ENCODE measurements at regions not wholly inside any gene's neighbourhood (a gene's known extent, or its start where the extent isn't known, plus 50 kb on each side); places are given as distances from the start of the nearest gene placed in this dataset.

GRCh38 chr3:5312290-5312689, 124.8 kb downstream of the EDEM1 start:
- no peak overlapping the region for H3K4me3 ChIP-seq (ENCODE audit: low read length)
- no peak for DNase-seq (ENCODE audit: low read depth)
- TF ChIP-seq, protein P1, sequence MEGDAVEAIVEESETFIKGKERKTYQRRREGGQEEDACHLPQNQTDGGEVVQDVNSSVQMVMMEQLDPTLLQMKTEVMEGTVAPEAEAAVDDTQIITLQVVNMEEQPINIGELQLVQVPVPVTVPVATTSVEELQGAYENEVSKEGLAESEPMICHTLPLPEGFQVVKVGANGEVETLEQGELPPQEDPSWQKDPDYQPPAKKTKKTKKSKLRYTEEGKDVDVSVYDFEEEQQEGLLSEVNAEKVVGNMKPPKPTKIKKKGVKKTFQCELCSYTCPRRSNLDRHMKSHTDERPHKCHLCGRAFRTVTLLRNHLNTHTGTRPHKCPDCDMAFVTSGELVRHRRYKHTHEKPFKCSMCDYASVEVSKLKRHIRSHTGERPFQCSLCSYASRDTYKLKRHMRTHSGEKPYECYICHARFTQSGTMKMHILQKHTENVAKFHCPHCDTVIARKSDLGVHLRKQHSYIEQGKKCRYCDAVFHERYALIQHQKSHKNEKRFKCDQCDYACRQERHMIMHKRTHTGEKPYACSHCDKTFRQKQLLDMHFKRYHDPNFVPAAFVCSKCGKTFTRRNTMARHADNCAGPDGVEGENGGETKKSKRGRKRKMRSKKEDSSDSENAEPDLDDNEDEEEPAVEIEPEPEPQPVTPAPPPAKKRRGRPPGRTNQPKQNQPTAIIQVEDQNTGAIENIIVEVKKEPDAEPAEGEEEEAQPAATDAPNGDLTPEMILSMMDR (conservative IDR thresholded peaks at IDR 0.05; ENCODE audit: low read length): no peak

DNA sequence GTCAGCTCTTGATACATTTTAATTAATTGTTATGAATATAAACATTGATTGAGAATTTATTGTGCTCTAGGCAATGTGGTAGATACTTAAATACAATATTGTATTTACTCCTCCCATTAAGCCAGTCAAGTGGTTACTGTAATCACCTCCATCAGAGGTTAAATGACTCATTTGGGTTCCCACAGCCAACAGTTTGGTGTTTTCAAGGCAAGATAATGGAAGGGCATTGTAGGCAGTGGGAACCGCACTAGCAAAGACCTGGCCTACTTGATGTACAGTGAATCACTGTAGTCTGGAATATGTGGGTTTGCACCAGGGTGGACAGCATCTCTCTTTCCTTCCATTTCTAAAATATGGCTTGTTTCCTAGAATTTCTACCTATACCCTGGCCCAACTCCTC, 127.4 kb downstream of the EDEM1 start:
- TF ChIP-seq, protein P1 (conservative IDR thresholded peaks at IDR 0.05; ENCODE audit: low read length): no peak
- no peak for DNase-seq (ENCODE audit: low read depth)
- H3K4me3 ChIP-seq (ENCODE audit: low read length): no peak overlapping the region

GRCh38 chr3:5317557-5317956, 130.1 kb downstream of the EDEM1 start:
- TF ChIP-seq, protein P1 (conservative IDR thresholded peaks at IDR 0.05; ENCODE audit: low read length): no peak
- H3K4me3 ChIP-seq (ENCODE audit: low read length): no peak overlapping the region
- peak; percentile 66 for DNase-seq (ENCODE audit: low read depth)

DNA sequence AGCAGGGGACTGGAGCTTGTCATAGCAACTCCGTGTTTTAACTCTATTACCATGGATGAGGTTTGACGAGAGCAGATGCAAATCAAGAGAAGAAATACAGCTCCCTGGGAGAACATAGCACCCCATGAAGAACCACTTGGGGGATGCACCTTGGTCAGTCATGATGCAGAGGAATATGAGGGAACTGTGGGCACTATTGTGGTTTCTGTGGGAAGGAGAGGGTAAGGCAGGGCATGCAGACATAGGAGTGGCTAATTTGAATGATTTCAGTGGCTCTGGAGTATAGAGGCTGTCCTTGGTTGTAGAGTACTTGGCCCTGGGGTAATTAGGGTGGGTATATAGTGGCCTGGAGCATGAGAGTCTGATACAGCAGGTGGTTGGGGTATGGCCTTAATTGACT, 131.9 kb downstream of the EDEM1 start:
- TF ChIP-seq, protein P1 (conservative IDR thresholded peaks at IDR 0.05; ENCODE audit: low read length): no peak
- H3K4me3 ChIP-seq (ENCODE audit: low read length): no peak overlapping the region
- DNase-seq (ENCODE audit: low read depth): no peak

DNA sequence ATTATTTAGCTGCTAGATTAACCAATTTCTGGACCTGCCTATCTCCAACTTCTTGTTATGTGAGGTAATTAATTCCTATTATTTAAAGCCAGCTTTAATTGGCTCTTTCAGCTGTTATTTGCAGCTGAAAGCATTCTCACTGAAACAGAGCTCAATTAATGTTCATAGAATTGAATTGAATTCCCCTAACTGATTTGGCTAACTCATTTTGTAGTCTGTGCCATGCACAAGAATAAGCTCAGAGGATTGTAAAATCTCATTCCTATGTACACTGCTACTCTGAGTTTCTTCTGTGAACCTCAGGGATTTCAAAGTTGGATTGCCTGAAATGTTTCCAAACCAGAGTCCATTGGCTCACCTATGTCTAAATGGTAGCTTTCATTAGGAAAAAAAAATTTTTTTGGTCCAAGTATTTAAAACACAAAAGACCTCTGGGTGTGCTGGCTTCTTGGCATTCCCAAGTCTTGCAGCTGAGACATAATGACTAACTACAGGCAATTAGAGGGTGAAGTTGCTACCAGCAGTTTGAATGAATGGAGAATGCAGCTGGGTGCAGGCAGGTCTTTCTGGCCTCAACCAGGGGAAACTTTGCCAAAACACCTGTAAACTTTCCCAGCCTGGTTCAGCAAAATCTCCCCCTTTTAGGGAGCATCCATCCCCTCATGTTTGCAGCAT, 134.3 kb downstream of the EDEM1 start:
- no peak overlapping the region for H3K4me3 ChIP-seq (ENCODE audit: low read length)
- TF ChIP-seq, protein P1 (conservative IDR thresholded peaks at IDR 0.05; ENCODE audit: low read length): no peak
- DNase-seq (ENCODE audit: low read depth): no peak

DNA sequence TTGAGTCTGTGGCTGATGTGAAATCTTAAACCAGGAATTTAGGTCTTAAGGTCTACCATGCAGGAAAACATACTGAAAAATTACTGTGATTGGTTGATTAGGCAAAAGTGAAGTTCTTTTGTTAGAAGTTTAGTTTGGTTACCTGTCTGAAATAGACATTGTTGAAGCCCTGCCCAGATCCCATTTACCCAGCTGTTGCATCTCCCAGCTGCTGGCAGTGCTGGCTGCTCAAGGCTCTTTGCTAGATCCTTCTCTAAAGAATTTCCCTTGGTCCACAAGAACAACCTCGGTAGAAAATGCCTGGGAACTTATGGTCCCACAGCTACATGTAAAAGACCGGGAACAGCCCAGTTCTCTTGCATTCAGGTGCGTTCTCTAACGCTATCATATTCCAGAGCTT, 137.3 kb downstream of the EDEM1 start:
- TF ChIP-seq, protein P1 (conservative IDR thresholded peaks at IDR 0.05; ENCODE audit: low read length): no peak
- DNase-seq (ENCODE audit: low read depth): no peak
- no peak overlapping the region for H3K4me3 ChIP-seq (ENCODE audit: low read length)

GRCh38 chr3:5330152-5330810, 142.8 kb downstream of the EDEM1 start:
- peak; percentile 26 for DNase-seq (ENCODE audit: low read depth)
- H3K4me3 ChIP-seq (ENCODE audit: low read length): no peak overlapping the region
- TF ChIP-seq, protein P1 (conservative IDR thresholded peaks at IDR 0.05; ENCODE audit: low read length): no peak

Measured in AG10803 (cell line).